Lung (tissue), 11 donors: ENCODE measurements at regions not wholly inside any gene's neighbourhood (a gene's known extent, or its start where the extent isn't known, plus 50 kb on each side); places are given as distances from the start of the nearest gene placed in this dataset.

Experiments
- ATAC-seq: fragments of 200-7000 bp; cut with Tn5 transposase; one replicate; pipeline ENCODE4 v1.9.1; 2020; ENCODE audit warnings: moderate number of reproducible peaks; ENCODE audit not compliant: insufficient read depth, low FRiP score
- DNase-seq, 3 donors: peaks; one replicate each; pipeline ENCODE4 v3.0.0-alpha.2; 2013 to 2017
- H3K27ac ChIP-seq, 2 donors: one replicate each; pipeline ENCODE4 v1.5.1; 2013; ENCODE audit warnings: mild to moderate bottlenecking in 2 of 2, moderate library complexity in 2 of 2, control low read depth in 1 of 2, inconsistent platforms in 1 of 2, low read depth in 1 of 2, low read length in 1 of 2
- H3K27me3 ChIP-seq, 3 donors: one replicate each; pipeline ENCODE4 v1.5.1; 2013; ENCODE audit warnings: low read length in 2 of 3; ENCODE audit not compliant: control insufficient read depth in 3 of 3, insufficient read depth in 3 of 3
- H3K36me3 ChIP-seq, 4 donors: one replicate each; pipeline ENCODE4 v1.5.1; 2013; ENCODE audit warnings: low read length in 4 of 4, mild to moderate bottlenecking in 1 of 4, moderate library complexity in 1 of 4; ENCODE audit not compliant: control insufficient read depth in 4 of 4, insufficient read depth in 4 of 4
- H3K4me1 ChIP-seq, 5 donors: one replicate each; pipeline ENCODE4 v1.5.1; 2013; ENCODE audit warnings: low read length in 5 of 5, mild to moderate bottlenecking in 2 of 5, moderate library complexity in 1 of 5; ENCODE audit not compliant: control insufficient read depth in 5 of 5, insufficient read depth in 5 of 5
- H3K4me3 ChIP-seq: one replicate; pipeline ENCODE4 v1.5.1; 2013; ENCODE audit warnings: mild to moderate bottlenecking, control low read depth, moderate library complexity
- H3K9ac ChIP-seq, 2 donors: one replicate each; pipeline ENCODE4 v1.5.1; 2013; ENCODE audit warnings: low read length in 2 of 2, control low read depth in 1 of 2; ENCODE audit not compliant: insufficient read depth in 1 of 2
- H3K9me3 ChIP-seq, 4 donors: one replicate each; pipeline ENCODE4 v1.5.1; 2013; ENCODE audit warnings: low read length in 3 of 4, mild to moderate bottlenecking in 1 of 4, moderate library complexity in 1 of 4; ENCODE audit not compliant: control insufficient read depth in 4 of 4, insufficient read depth in 3 of 4
- CTCF ChIP-seq: IDR thresholded peaks from 2 replicates; pipeline ENCODE4 v1.5.1; 2012; ENCODE audit warnings: mild to moderate bottlenecking; ENCODE audit errors: control extremely low read depth, extremely low read depth
- WGBS, 2 donors: extraction: QIAGEN DNeasy Blood & Tissue Kit; methylation state at CpG; one replicate each; pipeline ENCODE4 v1.1.7; 2013; 5-methylcytosine and 5-hydroxymethylcytosine counted together
- donor health status: control.
- donor health status: control.
- donor health status: Bipolar disorder and iron deficiency.
- donor health status: healthy.
- donor health status: DM: yes; HTN: yes; CAD: no.

GRCh38 chr3:55165704-55166405 is 238.0 kb upstream of the LRTM1 start:
- no peak overlapping the region for H3K27ac ChIP-seq
- TF ChIP-seq CTCF: no peak
- no peak overlapping the region for H3K9ac ChIP-seq
- DNase-seq: peak in 2 of 3 donors; percentile 32 to 51
- no peaks in the 10 kb centered on the region for H3K36me3 ChIP-seq
- H3K27me3 ChIP-seq: no peaks in the 10 kb centered on the region
- peaks cover 0 to 3% (median 0%) of the 10 kb centered on the region in 5 donors for H3K4me1 ChIP-seq
- H3K4me3 ChIP-seq: no peak overlapping the region
- ATAC-seq: no peak
- peaks cover 0 to 3% (median 0%) of the 10 kb centered on the region in 4 donors for H3K9me3 ChIP-seq
- WGBS, 2 donors: 66 to 77% methylated on average over 6 of the region's 6 CpGs

GRCh38 chr3:55165278-55165677 is 237.4 kb upstream of the LRTM1 start:
- Histone ChIP-seq H3K9ac (no peak overlapping the region), H3K4me3 (no peak overlapping the region), H3K27ac (no peak overlapping the region), H3K4me1 (peaks cover 0 to 3% (median 0%) of the 10 kb centered on the region in 5 donors), H3K36me3 (no peaks in the 10 kb centered on the region), H3K9me3 (peaks cover 0 to 3% (median 0%) of the 10 kb centered on the region in 4 donors), H3K27me3 (no peaks in the 10 kb centered on the region)
- 86 to 88% methylated on average over 3 of the region's 3 CpGs for WGBS, 2 donors
- TF ChIP-seq CTCF: no peak
- DNase-seq: peak in 2 of 3 donors; percentile 37 to 40
- no peak for ATAC-seq

- DNase-seq: no peak
- no peak overlapping the region for H3K9ac ChIP-seq
- TF ChIP-seq CTCF: no peak
- H3K4me3 ChIP-seq: no peak overlapping the region
- no peaks in the 10 kb centered on the region for H3K27me3 ChIP-seq
- no peaks in the 10 kb centered on the region for H3K36me3 ChIP-seq
- H3K4me1 ChIP-seq: peaks cover 0 to 3% (median 0%) of the 10 kb centered on the region in 5 donors
- 93 to 95% methylated on average over 1 of the region's 1 CpG for WGBS, 2 donors
- ATAC-seq: no peak
- H3K9me3 ChIP-seq: peaks cover 0 to 3% (median 0%) of the 10 kb centered on the region in 4 donors
- H3K27ac ChIP-seq: no peak overlapping the region
Observed at GRCh38 chr3:55164876-55165275, 237.0 kb upstream of the LRTM1 start.

- no peak overlapping the region for H3K4me3 ChIP-seq
- no peak overlapping the region for H3K27ac ChIP-seq
- H3K9ac ChIP-seq: no peak overlapping the region
- H3K36me3 ChIP-seq: no peaks in the 10 kb centered on the region
- no peak for TF ChIP-seq CTCF
- DNase-seq: no peak
- no peaks in the 10 kb centered on the region for H3K27me3 ChIP-seq
- peaks cover 0 to 3% (median 0%) of the 10 kb centered on the region in 4 donors for H3K9me3 ChIP-seq
- peaks cover 0 to 3% (median 0%) of the 10 kb centered on the region in 5 donors for H3K4me1 ChIP-seq
- ATAC-seq: no peak
Observed at GRCh38 chr3:55164191-55164590, 236.3 kb upstream of the LRTM1 start.
